ENCODE measurements at regions not wholly inside any gene's neighbourhood (a gene's known extent, or its start where the extent isn't known, plus 50 kb on each side); places are given as distances from the start of the nearest gene placed in this dataset.

- no peak for TF ChIP-seq CTCF (conservative IDR thresholded peaks at IDR 0.05; ENCODE audit: low read depth, low read length)
- no peak for TF ChIP-seq EZH2 (IDR thresholded peaks at IDR 0.05; ENCODE audit: borderline replicate concordance, low read depth, low read length, poor library complexity, severe bottlenecking)
Measured at GRCh38 chr10:78537018-78537417, 503.4 kb downstream of the RPS24 start.
